ENCODE measurements at regions not wholly inside any gene's neighbourhood (a gene's known extent, or its start where the extent isn't known, plus 50 kb on each side); places are given as distances from the start of the nearest gene placed in this dataset.

- ChIA-PET RAD21 (ENCODE audit: low non-redundant PET in 1 of 2, low total read pairs in 2 of 2, uncharacterized antibody in 2 of 2, unreplicated experiment in 2 of 2) (no interaction called here), CTCF (no interaction called here), POLR2A (no interaction called here)
- Histone ChIP-seq H3K27me3 (ENCODE audit: insufficient read depth, low read length) (no peaks in the 10 kb centered on the region), H4K20me1 (ENCODE audit: insufficient read depth) (no peaks in the 10 kb centered on the region), H3K4me2 (ENCODE audit: low read length) (no peak overlapping the region), H2AFZ (ENCODE audit: low read depth, low read length, poor library complexity, severe bottlenecking) (no peak overlapping the region), H3K9me2 (ENCODE audit: insufficient read depth) (no peaks in the 10 kb centered on the region), H3K4me1 (ENCODE audit: control insufficient read depth in 1 of 2, insufficient read depth in 2 of 2, low read length in 2 of 2) (no peaks in the 10 kb centered on the region), H3K27ac (ENCODE audit: low read depth, low read length) (no peak overlapping the region), H3K79me2 (ENCODE audit: insufficient read depth, low read length) (no peaks in the 10 kb centered on the region), H3K4me3 (replicated peaks in 1 of 2; ENCODE audit: low read depth in 1 of 2, low read length in 2 of 2) (no peak overlapping the region), H3K36me3 (ENCODE audit: control insufficient read depth in 1 of 2, insufficient read depth in 2 of 2, low read length in 2 of 2) (no peaks in the 10 kb centered on the region), H3K9me3 (ENCODE audit: control insufficient read depth in 1 of 2, insufficient read depth in 1 of 2, low read depth in 1 of 2, low read length in 2 of 2) (peaks cover 8 to 48% of the 10 kb centered on the region in 2 experiments; a peak in 2 of 4 replicates), H3K9ac (ENCODE audit: low read length) (no peak overlapping the region)
- TF ChIP-seq ZNF274 (IDR thresholded peaks at IDR 0.05; ENCODE audit: low read depth, low read length) (no peak), CBX3 (IDR thresholded peaks at IDR 0.05; ENCODE audit: low read depth) (no peak), JUND (IDR thresholded peaks at IDR 0.05) (no peak), CEBPB (IDR thresholded peaks at IDR 0.05; ENCODE audit: low read depth) (no peak), POLR2A (IDR thresholded peaks at IDR 0.05; ENCODE audit: borderline replicate concordance, extremely low read depth, insufficient read depth, insufficient read length) (no peak), RAD21 (IDR thresholded peaks at IDR 0.05; ENCODE audit: low read depth) (no peak), EZH2 (IDR thresholded peaks at IDR 0.05) (no peak)
- TF ChIP-seq, protein P1, sequence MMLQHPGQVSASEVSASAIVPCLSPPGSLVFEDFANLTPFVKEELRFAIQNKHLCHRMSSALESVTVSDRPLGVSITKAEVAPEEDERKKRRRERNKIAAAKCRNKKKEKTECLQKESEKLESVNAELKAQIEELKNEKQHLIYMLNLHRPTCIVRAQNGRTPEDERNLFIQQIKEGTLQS (IDR thresholded peaks at IDR 0.05) = no peak
- ATAC-seq (no peak), DNase-seq (ENCODE audit: low read depth, low spot score) (no peak)
- intact Hi-C loops (cut with micrococcal nuclease) = no loop called here
- BruUV-seq (replicated peaks) = no TSS peak
These were observed 212.6 kb upstream of the ATP10A start for GRCh38 chr15:26075770-26076169.

DNA sequence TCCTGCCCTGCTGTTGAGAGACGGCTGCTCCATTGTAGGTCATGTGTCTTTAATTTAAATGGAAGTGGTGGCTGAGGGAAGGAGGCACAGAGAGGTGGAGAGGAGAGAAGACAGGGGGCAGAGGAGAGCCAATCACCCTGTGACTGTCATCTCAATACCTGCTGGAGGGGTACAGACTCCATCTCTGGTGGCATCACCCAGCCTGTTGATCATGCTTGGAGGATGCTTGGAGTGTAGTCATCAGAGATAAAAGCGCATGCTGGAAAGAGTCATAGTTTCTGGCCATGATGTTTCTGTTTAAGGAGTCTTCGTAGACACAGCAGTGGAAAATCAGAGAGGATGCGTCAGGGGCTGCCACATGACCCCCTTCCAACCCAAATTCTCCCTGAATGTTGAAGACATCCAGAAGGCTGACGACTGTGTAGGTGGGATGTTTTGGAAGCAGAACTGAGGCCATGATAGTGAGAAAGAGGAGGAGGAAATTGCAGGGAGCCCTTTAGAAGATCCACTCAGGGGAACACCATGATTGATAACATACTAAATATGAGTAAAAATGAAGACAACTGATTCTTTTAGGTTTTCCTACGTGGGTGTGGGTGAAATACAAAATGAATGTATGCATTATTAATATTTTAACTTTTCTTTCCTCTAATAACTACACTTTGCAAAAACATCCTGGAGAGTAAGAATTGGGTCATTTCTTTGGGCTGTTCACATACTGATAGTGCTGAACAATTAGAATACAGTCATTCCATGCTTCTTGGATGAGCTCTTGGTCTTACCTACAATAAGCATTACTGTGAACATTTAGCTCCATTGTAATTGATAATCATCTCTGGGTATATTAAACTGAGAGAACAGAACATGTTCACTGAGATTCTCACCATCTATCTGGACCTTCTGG, 210.6 kb upstream of the ATP10A start:
- DNase-seq (ENCODE audit: low read depth, low spot score) (no peak), ATAC-seq (no peak)
- H3K27me3 ChIP-seq (ENCODE audit: insufficient read depth, low read length) = no peaks in the 10 kb centered on the region
- no peaks in the 10 kb centered on the region for H3K36me3 ChIP-seq (ENCODE audit: control insufficient read depth in 1 of 2, insufficient read depth in 2 of 2, low read length in 2 of 2)
- H2AFZ ChIP-seq (ENCODE audit: low read depth, low read length, poor library complexity, severe bottlenecking) = no peak overlapping the region
- RAD21 ChIA-PET (ENCODE audit: low non-redundant PET in 1 of 2, low total read pairs in 2 of 2, uncharacterized antibody in 2 of 2, unreplicated experiment in 2 of 2) = no interaction called here
- H3K4me1 ChIP-seq (ENCODE audit: control insufficient read depth in 1 of 2, insufficient read depth in 2 of 2, low read length in 2 of 2) = no peaks in the 10 kb centered on the region
- H3K79me2 ChIP-seq (ENCODE audit: insufficient read depth, low read length) = no peaks in the 10 kb centered on the region
- no peak overlapping the region for H3K27ac ChIP-seq (ENCODE audit: low read depth, low read length)
- no peak overlapping the region for H3K9ac ChIP-seq (ENCODE audit: low read length)
- no peaks in the 10 kb centered on the region for H3K9me2 ChIP-seq (ENCODE audit: insufficient read depth)
- peaks cover 18 to 40% of the 10 kb centered on the region in 2 experiments; a peak in 2 of 4 replicates for H3K9me3 ChIP-seq (ENCODE audit: control insufficient read depth in 1 of 2, insufficient read depth in 1 of 2, low read depth in 1 of 2, low read length in 2 of 2)
- intact Hi-C loops (cut with micrococcal nuclease) = no loop called here
- H3K4me3 ChIP-seq (replicated peaks in 1 of 2; ENCODE audit: low read depth in 1 of 2, low read length in 2 of 2) = no peak overlapping the region
- no peak overlapping the region for H3K4me2 ChIP-seq (ENCODE audit: low read length)
- CTCF ChIA-PET = no interaction called here
- BruUV-seq (replicated peaks) = no TSS peak
- POLR2A ChIA-PET = no interaction called here
- H4K20me1 ChIP-seq (ENCODE audit: insufficient read depth) = no peaks in the 10 kb centered on the region
- TF ChIP-seq JUND (IDR thresholded peaks at IDR 0.05) = no peak
- TF ChIP-seq YY1 (IDR thresholded peaks at IDR 0.05; ENCODE audit: extremely low read depth, insufficient replicate concordance, low read depth, low read length) = no peak
- TF ChIP-seq POLR2A (IDR thresholded peaks at IDR 0.05; ENCODE audit: borderline replicate concordance, extremely low read depth, insufficient read depth, insufficient read length) = no peak
- TF ChIP-seq TCF7L2 (IDR thresholded peaks at IDR 0.05; ENCODE audit: borderline replicate concordance, extremely low read depth, insufficient read depth, insufficient read length) = no peak
- no peak for TF ChIP-seq CEBPB (IDR thresholded peaks at IDR 0.05; ENCODE audit: low read depth)
- TF ChIP-seq EZH2 (IDR thresholded peaks at IDR 0.05) = no peak
- TF ChIP-seq, protein P2, sequence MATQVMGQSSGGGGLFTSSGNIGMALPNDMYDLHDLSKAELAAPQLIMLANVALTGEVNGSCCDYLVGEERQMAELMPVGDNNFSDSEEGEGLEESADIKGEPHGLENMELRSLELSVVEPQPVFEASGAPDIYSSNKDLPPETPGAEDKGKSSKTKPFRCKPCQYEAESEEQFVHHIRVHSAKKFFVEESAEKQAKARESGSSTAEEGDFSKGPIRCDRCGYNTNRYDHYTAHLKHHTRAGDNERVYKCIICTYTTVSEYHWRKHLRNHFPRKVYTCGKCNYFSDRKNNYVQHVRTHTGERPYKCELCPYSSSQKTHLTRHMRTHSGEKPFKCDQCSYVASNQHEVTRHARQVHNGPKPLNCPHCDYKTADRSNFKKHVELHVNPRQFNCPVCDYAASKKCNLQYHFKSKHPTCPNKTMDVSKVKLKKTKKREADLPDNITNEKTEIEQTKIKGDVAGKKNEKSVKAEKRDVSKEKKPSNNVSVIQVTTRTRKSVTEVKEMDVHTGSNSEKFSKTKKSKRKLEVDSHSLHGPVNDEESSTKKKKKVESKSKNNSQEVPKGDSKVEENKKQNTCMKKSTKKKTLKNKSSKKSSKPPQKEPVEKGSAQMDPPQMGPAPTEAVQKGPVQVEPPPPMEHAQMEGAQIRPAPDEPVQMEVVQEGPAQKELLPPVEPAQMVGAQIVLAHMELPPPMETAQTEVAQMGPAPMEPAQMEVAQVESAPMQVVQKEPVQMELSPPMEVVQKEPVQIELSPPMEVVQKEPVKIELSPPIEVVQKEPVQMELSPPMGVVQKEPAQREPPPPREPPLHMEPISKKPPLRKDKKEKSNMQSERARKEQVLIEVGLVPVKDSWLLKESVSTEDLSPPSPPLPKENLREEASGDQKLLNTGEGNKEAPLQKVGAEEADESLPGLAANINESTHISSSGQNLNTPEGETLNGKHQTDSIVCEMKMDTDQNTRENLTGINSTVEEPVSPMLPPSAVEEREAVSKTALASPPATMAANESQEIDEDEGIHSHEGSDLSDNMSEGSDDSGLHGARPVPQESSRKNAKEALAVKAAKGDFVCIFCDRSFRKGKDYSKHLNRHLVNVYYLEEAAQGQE (IDR thresholded peaks at IDR 0.05; ENCODE audit: low read depth) = no peak
- TF ChIP-seq EGR1 (IDR thresholded peaks at IDR 0.05; ENCODE audit: low read depth) = no peak
- TF ChIP-seq ZFX (IDR thresholded peaks at IDR 0.05) = no peak
- no peak for TF ChIP-seq CTCF (IDR thresholded peaks at IDR 0.05 in 2 of 3, conservative IDR thresholded peaks at IDR 0.05 in 1 of 3; ENCODE audit: borderline replicate concordance in 1 of 3, insufficient read depth in 1 of 3, low read depth in 2 of 3, low read length in 2 of 3)
